Skeletal muscle tissue (tissue), 3 donors: ENCODE measurements at regions not wholly inside any gene's neighbourhood (a gene's known extent, or its start where the extent isn't known, plus 50 kb on each side); places are given as distances from the start of the nearest gene placed in this dataset.

Experiments used
- H3K27ac ChIP-seq: one replicate; pipeline ENCODE4 v1.7.0; 2013; ENCODE audit warnings: mild to moderate bottlenecking, low read depth, low read length, inconsistent platforms
- H3K27me3 ChIP-seq, 3 donors: one replicate each; pipeline ENCODE4 v1.7.0; 2013; ENCODE audit warnings: low read length in 3 of 3; ENCODE audit not compliant: control insufficient read depth in 3 of 3, insufficient read depth in 3 of 3
- H3K36me3 ChIP-seq, 3 donors: one replicate each; pipeline ENCODE4 v1.7.0; 2013; ENCODE audit warnings: low read length in 3 of 3; ENCODE audit not compliant: control insufficient read depth in 3 of 3, insufficient read depth in 3 of 3
- H3K4me1 ChIP-seq, 3 donors: one replicate each; pipeline ENCODE4 v1.7.0; 2013; ENCODE audit warnings: low read length in 3 of 3, mild to moderate bottlenecking in 3 of 3; ENCODE audit not compliant: control insufficient read depth in 3 of 3, insufficient read depth in 3 of 3
- H3K4me3 ChIP-seq, 3 donors: one replicate each; pipeline ENCODE4 v1.7.0; 2013; ENCODE audit warnings: low read length in 3 of 3
- H3K9ac ChIP-seq, 3 donors: one replicate each; pipeline ENCODE4 v1.7.0; 2013; ENCODE audit warnings: low read length in 3 of 3, mild to moderate bottlenecking in 3 of 3, moderate library complexity in 2 of 3, low read depth in 1 of 3
- H3K9me3 ChIP-seq, 3 donors: one replicate each; pipeline ENCODE4 v1.7.0; 2013; ENCODE audit warnings: low read length in 3 of 3; ENCODE audit not compliant: control insufficient read depth in 3 of 3
- donor health status: Osteomylitis.

DNA sequence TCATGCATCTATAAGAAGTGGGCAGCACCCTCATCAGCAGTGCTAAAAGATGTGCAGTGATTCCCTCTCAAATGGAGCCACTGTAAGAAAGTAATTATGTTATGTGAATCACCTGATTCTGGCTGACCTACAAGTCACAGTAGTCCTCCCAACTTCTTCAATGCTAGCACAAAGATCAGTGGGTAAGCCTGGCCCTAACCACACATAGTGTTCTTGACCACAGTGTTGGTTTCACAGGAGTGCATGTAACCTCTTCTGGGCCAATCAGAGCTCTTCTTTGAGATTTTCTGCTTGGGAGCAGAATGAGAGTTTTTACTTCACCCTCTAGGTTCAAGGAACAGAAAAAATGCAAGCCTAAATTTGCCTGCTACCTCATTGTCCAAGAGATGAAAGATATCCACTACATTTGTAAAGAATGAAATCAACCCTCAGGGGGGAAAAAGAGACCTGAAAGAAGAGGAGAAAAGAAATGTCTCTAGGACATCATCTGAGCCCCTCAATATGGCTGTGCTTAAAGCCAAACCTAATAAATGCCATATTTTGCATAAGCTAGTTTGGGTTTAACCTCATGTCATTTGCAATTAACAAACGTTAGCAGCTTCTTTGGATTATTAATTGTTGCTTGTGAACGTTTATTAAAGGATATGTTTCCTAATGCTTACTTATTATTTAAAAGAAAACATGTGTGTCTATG lies 65.3 kb upstream of the ADRB2 start:
- Histone ChIP-seq H3K27ac (no peak overlapping the region), H3K27me3 (no peaks in the 10 kb centered on the region), H3K9ac (no peak overlapping the region), H3K4me1 (no peaks in the 10 kb centered on the region), H3K36me3 (no peaks in the 10 kb centered on the region), H3K4me3 (no peak overlapping the region), H3K9me3 (no peaks in the 10 kb centered on the region)

DNA sequence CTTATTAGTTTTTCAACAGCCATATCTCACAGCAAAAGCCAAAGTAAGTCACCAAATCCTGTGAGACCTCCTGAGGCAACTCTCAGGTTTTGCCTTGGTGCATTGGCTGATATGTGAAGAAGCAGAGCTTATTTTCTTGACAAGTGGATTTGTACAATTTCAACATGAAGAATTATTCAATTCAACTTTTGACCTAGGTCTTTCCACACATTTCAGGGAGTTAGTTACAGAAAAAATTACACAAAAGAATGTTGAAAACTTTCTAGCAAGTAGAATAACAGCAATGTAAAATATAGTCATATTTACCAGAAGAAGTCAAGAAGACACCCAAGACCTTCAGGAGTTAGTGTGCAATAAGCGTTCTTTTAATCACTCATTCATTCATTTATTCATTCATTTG lies 62.4 kb upstream of the ADRB2 start:
- H3K36me3 ChIP-seq, result no peaks in the 10 kb centered on the region
- no peak overlapping the region for H3K27ac ChIP-seq
- H3K4me1 ChIP-seq, result no peaks in the 10 kb centered on the region
- H3K27me3 ChIP-seq, result no peaks in the 10 kb centered on the region
- no peak overlapping the region for H3K9ac ChIP-seq
- H3K9me3 ChIP-seq, result no peaks in the 10 kb centered on the region
- H3K4me3 ChIP-seq, result no peak overlapping the region

DNA sequence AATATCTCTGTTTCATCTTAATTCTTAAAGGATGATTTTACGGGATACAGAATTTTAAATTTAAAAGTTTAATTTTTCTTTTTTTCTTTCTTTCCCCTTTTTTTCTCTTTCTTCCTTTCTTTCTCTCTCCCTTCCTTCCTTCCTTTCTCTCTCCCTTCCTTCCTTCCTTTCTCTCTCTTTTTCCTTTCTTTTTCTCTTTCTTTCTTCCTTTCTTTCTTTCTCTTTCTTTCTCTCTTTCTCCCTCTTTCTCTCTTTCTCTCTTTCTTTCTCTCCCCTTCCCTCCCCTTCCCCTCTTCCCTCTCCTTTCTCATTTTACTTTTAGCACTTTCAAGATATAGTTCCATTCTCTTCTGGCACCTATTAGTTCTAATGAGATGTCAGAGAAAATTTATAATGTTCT lies 61.4 kb upstream of the ADRB2 start:
- Histone ChIP-seq H3K27me3 (no peaks in the 10 kb centered on the region), H3K4me1 (no peaks in the 10 kb centered on the region), H3K4me3 (no peak overlapping the region), H3K9ac (no peak overlapping the region), H3K27ac (no peak overlapping the region), H3K9me3 (no peaks in the 10 kb centered on the region), H3K36me3 (no peaks in the 10 kb centered on the region)

DNA sequence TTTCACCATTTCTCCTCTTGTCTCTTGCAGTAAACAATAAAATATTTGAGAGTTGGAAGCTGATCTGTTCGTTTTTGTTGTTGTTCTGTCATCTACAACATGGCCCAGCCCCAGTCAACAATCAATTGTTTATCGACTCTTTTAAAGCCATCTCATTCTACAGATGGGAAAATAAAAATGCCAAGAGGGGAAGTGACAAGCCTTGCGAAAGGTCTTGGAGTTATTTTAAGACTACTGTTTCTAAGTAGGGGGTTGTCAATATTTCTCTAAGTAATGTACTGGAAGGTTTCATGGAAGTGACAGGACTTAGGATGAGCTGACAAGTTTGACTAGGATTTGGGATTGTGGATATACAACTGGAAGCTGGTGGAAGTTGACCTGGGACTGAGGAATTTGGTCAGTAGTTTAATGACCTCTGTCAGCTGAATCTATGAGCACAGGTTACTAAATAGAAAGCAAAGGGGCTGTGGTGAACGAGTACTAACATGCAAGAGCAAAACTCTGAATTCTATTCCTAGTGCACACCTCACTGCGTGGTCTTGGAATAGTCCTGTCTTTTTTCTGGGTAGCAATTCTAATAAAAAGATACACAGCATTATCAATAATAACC lies 57.5 kb upstream of the ADRB2 start:
- H3K9me3 ChIP-seq, result no peaks in the 10 kb centered on the region
- H3K4me1 ChIP-seq, result no peaks in the 10 kb centered on the region

DNA sequence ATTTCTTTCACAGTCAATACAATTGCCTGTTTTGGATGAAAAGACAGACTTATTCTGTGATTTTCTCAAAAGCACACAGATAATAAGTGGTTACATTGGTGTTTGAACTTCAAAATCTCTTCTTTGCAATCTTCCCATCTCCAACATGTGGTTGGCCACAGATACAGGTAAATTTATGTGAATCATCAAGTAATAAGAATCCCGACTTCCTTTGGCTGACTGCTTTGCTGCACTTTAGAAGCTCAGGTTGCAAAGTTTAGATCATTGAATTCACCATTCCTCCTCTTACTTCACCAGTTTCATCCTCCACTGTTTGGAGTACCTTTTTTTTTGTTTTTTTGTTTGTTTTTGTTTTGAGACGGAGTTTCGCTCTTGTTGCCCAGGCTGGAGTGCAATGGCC lies 56.5 kb upstream of the ADRB2 start:
- no peaks in the 10 kb centered on the region for H3K9me3 ChIP-seq
- H3K27ac ChIP-seq, result no peak overlapping the region
- no peaks in the 10 kb centered on the region for H3K27me3 ChIP-seq
- H3K9ac ChIP-seq, result no peak overlapping the region
- H3K36me3 ChIP-seq, result no peaks in the 10 kb centered on the region
- no peaks in the 10 kb centered on the region for H3K4me1 ChIP-seq
- H3K4me3 ChIP-seq, result no peak overlapping the region

More for the DNA sequence above, 57.5 kb upstream of the ADRB2 start:
- H3K27ac ChIP-seq, result no peak overlapping the region
- H3K9ac ChIP-seq, result no peak overlapping the region
- H3K4me3 ChIP-seq, result no peak overlapping the region
- H3K36me3 ChIP-seq, result no peaks in the 10 kb centered on the region
- H3K27me3 ChIP-seq, result no peaks in the 10 kb centered on the region

DNA sequence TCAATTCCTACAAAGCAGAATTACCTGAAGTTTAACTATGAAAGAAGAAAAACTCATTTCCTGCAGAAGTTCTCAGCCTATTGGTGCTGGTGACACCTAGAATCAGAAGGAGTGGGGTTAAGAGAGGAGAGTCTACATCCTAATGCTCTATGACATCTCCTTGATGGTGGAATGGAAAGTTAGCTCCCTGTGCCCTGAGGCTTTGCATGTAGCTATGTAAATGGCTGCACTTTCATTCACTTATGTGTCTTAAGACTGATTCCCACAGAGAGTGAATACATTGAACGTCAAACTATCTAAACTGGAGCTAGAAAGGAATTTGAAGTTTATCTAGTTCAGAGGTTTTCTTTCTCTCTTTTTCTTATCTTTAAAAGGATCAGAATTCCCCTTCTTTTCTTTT lies 52.1 kb upstream of the ADRB2 start:
- H3K36me3 ChIP-seq, result no peaks in the 10 kb centered on the region

DNA sequence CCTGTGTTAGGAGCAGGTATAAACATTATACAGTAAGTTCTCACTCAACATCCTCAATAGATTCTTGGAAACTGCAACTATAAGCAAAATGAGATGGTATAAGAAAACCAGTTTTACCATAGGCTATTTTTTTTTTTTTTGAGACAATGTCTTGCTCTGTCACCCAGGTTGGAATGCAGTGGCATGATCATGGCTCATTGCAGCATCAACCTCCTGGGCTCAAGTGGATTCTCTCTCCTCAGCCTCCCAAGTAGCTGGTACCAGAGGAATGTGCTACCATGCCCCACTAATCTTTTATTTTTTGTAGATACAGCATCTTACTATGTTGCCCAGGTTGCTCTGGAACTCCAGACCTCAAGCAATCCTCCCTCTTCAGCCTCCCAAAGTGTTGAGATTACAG lies 50.1 kb upstream of the ADRB2 start:
- Histone ChIP-seq H3K9ac (no peak overlapping the region), H3K27ac (no peak overlapping the region), H3K4me1 (no peaks in the 10 kb centered on the region), H3K27me3 (peaks cover 0 to 2% (median 0%) of the 10 kb centered on the region in 3 donors), H3K36me3 (no peaks in the 10 kb centered on the region), H3K9me3 (no peaks in the 10 kb centered on the region), H3K4me3 (no peak overlapping the region)

More for the DNA sequence above, 52.1 kb upstream of the ADRB2 start:
- H3K4me1 ChIP-seq, result no peaks in the 10 kb centered on the region
- H3K9me3 ChIP-seq, result no peaks in the 10 kb centered on the region
- H3K27ac ChIP-seq, result no peak overlapping the region
- H3K4me3 ChIP-seq, result no peak overlapping the region
- no peak overlapping the region for H3K9ac ChIP-seq
- no peaks in the 10 kb centered on the region for H3K27me3 ChIP-seq
